GM19240 (cell line): ENCODE measurements at regions not wholly inside any gene's neighbourhood (a gene's known extent, or its start where the extent isn't known, plus 50 kb on each side); places are given as distances from the start of the nearest gene placed in this dataset.

Experiments used
- DNase-seq: peaks from one replicate; pipeline ENCODE4 v3.0.0; 2011; ENCODE audit warnings: low spot score; ENCODE audit not compliant: insufficient read length

- no peak for DNase-seq
Measured at GRCh38 chr1:114314576-114314975, 160.9 kb upstream of the SYT6 start.

- DNase-seq = no peak
Measured at GRCh38 chr1:114314098-114314497, 160.4 kb upstream of the SYT6 start.

- DNase-seq = no peak
Measured at GRCh38 chr1:114310695-114311271, 157.1 kb upstream of the SYT6 start.

- DNase-seq = no peak
Measured at GRCh38 chr1:114302821-114303220, 149.2 kb upstream of the SYT6 start.

GRCh38 chr1:114299331-114299975 is 145.8 kb upstream of the SYT6 start:
- DNase-seq = no peak

- no peak for DNase-seq
Measured at GRCh38 chr1:114298008-114298407, 144.3 kb upstream of the SYT6 start.

- DNase-seq = no peak
Measured at GRCh38 chr1:114296413-114296812, 142.7 kb upstream of the SYT6 start.

GRCh38 chr1:114295321-114295720 is 141.7 kb upstream of the SYT6 start:
- no peak for DNase-seq

- DNase-seq = no peak
Measured at GRCh38 chr1:114292835-114293234, 139.2 kb upstream of the SYT6 start.

- no peak for DNase-seq
Measured at GRCh38 chr1:114292194-114292593, 138.5 kb upstream of the SYT6 start.

- DNase-seq = no peak
Measured at GRCh38 chr1:114290776-114291175, 137.1 kb upstream of the SYT6 start.

GRCh38 chr1:114290341-114290740 is 136.7 kb upstream of the SYT6 start:
- no peak for DNase-seq

- no peak for DNase-seq
Measured at GRCh38 chr1:114289824-114290223, 136.2 kb upstream of the SYT6 start.

GRCh38 chr1:114289306-114289705 is 135.6 kb upstream of the SYT6 start:
- no peak for DNase-seq

GRCh38 chr1:114286960-114287359 is 133.3 kb upstream of the SYT6 start:
- DNase-seq = no peak

- no peak for DNase-seq
Measured at GRCh38 chr1:114286179-114286578, 132.5 kb upstream of the SYT6 start.

GRCh38 chr1:114282751-114283403 is 129.2 kb upstream of the SYT6 start:
- DNase-seq = peak; percentile 75

- DNase-seq = no peak
Measured at GRCh38 chr1:114278911-114279310, 125.2 kb upstream of the SYT6 start.

- no peak for DNase-seq
Measured at GRCh38 chr1:114278430-114278829, 124.8 kb upstream of the SYT6 start.

- no peak for DNase-seq
Measured at GRCh38 chr1:114274621-114275317, 121.1 kb upstream of the SYT6 start.

GRCh38 chr1:114272593-114272992 is 118.9 kb upstream of the SYT6 start:
- no peak for DNase-seq

GRCh38 chr1:114270718-114271117 is 117.0 kb upstream of the SYT6 start:
- DNase-seq = no peak
